ENCODE measurements at regions not wholly inside any gene's neighbourhood (a gene's known extent, or its start where the extent isn't known, plus 50 kb on each side); places are given as distances from the start of the nearest gene placed in this dataset.

DNA sequence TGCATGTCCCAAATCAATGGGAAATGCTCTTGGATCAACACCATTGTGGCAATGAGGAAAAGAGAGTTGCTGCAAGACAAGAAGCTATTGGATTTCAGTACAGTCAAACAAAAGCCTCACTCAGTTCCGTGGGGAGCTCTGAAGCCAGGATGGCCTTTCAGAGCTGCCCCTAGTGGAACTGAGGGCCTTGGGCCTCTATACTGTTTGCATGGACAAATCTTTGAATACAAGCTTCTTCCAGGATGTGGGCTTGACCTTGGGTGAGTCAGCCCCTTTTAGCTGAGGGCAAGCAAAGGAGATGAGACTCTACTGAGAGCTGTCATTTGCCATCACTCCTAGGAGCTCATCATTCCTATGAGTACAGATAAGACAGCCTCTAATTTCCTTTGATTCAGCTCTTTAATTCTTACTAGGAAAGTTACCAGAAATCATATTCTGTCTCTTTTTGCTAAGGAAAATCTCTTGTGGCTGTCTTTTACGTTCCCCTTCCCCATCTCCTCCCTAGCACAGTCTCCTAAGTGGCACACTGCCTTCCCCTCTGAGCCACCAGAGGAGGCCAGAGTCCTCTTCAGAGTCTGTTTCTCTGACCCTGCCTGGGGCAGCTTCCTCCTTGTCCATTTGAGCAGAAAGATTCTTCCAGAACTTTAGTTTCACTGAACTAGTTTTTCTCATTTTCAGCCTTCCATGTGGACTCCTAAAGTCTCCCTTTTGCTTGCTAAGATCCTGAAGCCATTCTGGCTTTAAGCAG lies 168.8 kb upstream of the POC5 start:
- H2BK20ac ChIP-seq (ENCODE audit: low read length), result no peak overlapping the region
- FAIRE-seq, result no peak
- H3K27ac ChIP-seq (ENCODE audit: low read depth, low read length), result no peak overlapping the region
- H4K91ac ChIP-seq (replicated peaks; ENCODE audit: insufficient read length, low read length), result no peak overlapping the region
- no peaks in the 10 kb centered on the region for H4K20me1 ChIP-seq (replicated peaks in 1 of 2; ENCODE audit: control insufficient read depth in 1 of 2, insufficient read depth in 2 of 2, low read length in 2 of 2)
- POLR2A ChIA-PET (ENCODE audit: partially characterized antibody), result interaction anchor here (0.7 to 1.1 kb wide), 2 partner anchors 19 to 169 kb away, joined by 3 read pairs; partner anchors contain the start of gene POC5
- 0 out of 4 replicates have a peak, but pooled peaks cover 0 to under 1% of the 10 kb centered on the region in 2 experiments for H3K9me3 ChIP-seq (ENCODE audit: insufficient read depth in 2 of 2, low read depth in 1 of 2, low read length in 1 of 2)
- H4K8ac ChIP-seq (ENCODE audit: extremely low read depth, insufficient read depth, low read length), result no peak overlapping the region
- H2AK5ac ChIP-seq (ENCODE audit: low read depth, low read length), result no peak overlapping the region
- no peak overlapping the region for H3K9ac ChIP-seq (replicated peaks in 1 of 4; ENCODE audit: extremely low read depth in 1 of 4, low read depth in 3 of 4, low read length in 3 of 4)
- H2BK5ac ChIP-seq (ENCODE audit: low read depth, low read length), result no peak overlapping the region
- CTCF ChIA-PET (ENCODE audit: partially characterized antibody), result interaction anchor here (0.6 to 3.6 kb wide), 41 partner anchors 9 to 788 kb away, joined by 3 to 21 read pairs (median 4); no protein-coding TSS in a partner anchor
- no peak overlapping the region for H3K18ac ChIP-seq (ENCODE audit: extremely low read depth, low read length)
- H3K14ac ChIP-seq (ENCODE audit: insufficient read length), result no peak overlapping the region
- H2AFZ ChIP-seq (ENCODE audit: low read length), result peak overlapping the region; percentile 85
- no peak overlapping the region for H3K56ac ChIP-seq (replicated peaks; ENCODE audit: insufficient read length, low read depth, low read length)
- no peaks in the 10 kb centered on the region for H3K23me2 ChIP-seq (ENCODE audit: low read depth, low read length)
- no peaks in the 10 kb centered on the region for H3K4me1 ChIP-seq (replicated peaks in 1 of 4; ENCODE audit: control insufficient read depth in 3 of 4, insufficient read depth in 4 of 4, low read length in 3 of 4)
- no peaks in the 10 kb centered on the region for H3K36me3 ChIP-seq (ENCODE audit: control insufficient read depth in 2 of 4, insufficient read depth in 4 of 4, low read length in 3 of 4)
- no peak overlapping the region for H3K4me3 ChIP-seq (ENCODE audit: extremely low read depth in 1 of 4, insufficient read depth in 2 of 4, low read depth in 3 of 4, low read length in 4 of 4)
- no peak overlapping the region for H3K4me2 ChIP-seq (ENCODE audit: insufficient read depth in 1 of 2, low read depth in 2 of 2, low read length in 2 of 2)
- H2BK15ac ChIP-seq (ENCODE audit: low read length), result no peak overlapping the region
- 70% methylated on average over 2 of the region's 2 CpGs; no CpG with 5 or more reads in 1 of the 2 experiments for WGBS, 2 experiments (ENCODE audit: extremely low coverage in 1 of 2, insufficient coverage in 1 of 2, insufficient read length in 1 of 2, insufficient replicate concordance in 2 of 2, low coverage in 1 of 2, low lambda C conversion rate in 2 of 2, missing lambda C conversion rate in 1 of 2)
- H2BK12ac ChIP-seq (ENCODE audit: low read depth, low read length), result 0 out of 2 replicates have a peak overlapping the region, but pooled peaks have one; percentile 80
- no peaks in the 10 kb centered on the region for H3K79me2 ChIP-seq (ENCODE audit: control insufficient read depth in 1 of 2, insufficient read depth in 2 of 2, low read length in 2 of 2)
- H2BK120ac ChIP-seq (replicated peaks; ENCODE audit: low read depth, low read length), result no peak overlapping the region
- H3K79me1 ChIP-seq (ENCODE audit: low read depth, low read length), result no peaks in the 10 kb centered on the region
- no peak overlapping the region for H3K23ac ChIP-seq (ENCODE audit: insufficient read length)
- no peak overlapping the region for H3K4ac ChIP-seq (replicated peaks; ENCODE audit: insufficient read length, low read depth, low read length)
- no peaks in the 10 kb centered on the region for H3K27me3 ChIP-seq (replicated peaks in 1 of 4; ENCODE audit: control insufficient read depth in 3 of 4, extremely low read depth in 1 of 4, insufficient read depth in 3 of 4, low read length in 3 of 4)
- DNase-seq (ENCODE audit: low read depth in 1 of 2, low spot score in 2 of 2), result no peak
- no peak overlapping the region for H4K5ac ChIP-seq (ENCODE audit: insufficient read length, low read depth, low read length)
- TF ChIP-seq RAD21 (IDR thresholded peaks at IDR 0.05 in 1 of 2, conservative IDR thresholded peaks at IDR 0.05 in 1 of 2; ENCODE audit: low read depth in 2 of 2, low read length in 2 of 2), result peak; percentile 82 to 84
- TF ChIP-seq, protein P1, sequence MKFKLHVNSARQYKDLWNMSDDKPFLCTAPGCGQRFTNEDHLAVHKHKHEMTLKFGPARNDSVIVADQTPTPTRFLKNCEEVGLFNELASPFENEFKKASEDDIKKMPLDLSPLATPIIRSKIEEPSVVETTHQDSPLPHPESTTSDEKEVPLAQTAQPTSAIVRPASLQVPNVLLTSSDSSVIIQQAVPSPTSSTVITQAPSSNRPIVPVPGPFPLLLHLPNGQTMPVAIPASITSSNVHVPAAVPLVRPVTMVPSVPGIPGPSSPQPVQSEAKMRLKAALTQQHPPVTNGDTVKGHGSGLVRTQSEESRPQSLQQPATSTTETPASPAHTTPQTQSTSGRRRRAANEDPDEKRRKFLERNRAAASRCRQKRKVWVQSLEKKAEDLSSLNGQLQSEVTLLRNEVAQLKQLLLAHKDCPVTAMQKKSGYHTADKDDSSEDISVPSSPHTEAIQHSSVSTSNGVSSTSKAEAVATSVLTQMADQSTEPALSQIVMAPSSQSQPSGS (IDR thresholded peaks at IDR 0.05; ENCODE audit: low read length), result no peak
- TF ChIP-seq POLR2AphosphoS5 (IDR thresholded peaks at IDR 0.05; ENCODE audit: low read depth, low read length), result no peak
- TF ChIP-seq ASH2L (IDR thresholded peaks at IDR 0.05; ENCODE audit: low read length), result no peak
- no peak for TF ChIP-seq SIRT6 (IDR thresholded peaks at IDR 0.05; ENCODE audit: low read length)
- TF ChIP-seq, protein P2, sequence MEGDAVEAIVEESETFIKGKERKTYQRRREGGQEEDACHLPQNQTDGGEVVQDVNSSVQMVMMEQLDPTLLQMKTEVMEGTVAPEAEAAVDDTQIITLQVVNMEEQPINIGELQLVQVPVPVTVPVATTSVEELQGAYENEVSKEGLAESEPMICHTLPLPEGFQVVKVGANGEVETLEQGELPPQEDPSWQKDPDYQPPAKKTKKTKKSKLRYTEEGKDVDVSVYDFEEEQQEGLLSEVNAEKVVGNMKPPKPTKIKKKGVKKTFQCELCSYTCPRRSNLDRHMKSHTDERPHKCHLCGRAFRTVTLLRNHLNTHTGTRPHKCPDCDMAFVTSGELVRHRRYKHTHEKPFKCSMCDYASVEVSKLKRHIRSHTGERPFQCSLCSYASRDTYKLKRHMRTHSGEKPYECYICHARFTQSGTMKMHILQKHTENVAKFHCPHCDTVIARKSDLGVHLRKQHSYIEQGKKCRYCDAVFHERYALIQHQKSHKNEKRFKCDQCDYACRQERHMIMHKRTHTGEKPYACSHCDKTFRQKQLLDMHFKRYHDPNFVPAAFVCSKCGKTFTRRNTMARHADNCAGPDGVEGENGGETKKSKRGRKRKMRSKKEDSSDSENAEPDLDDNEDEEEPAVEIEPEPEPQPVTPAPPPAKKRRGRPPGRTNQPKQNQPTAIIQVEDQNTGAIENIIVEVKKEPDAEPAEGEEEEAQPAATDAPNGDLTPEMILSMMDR (IDR thresholded peaks at IDR 0.05; ENCODE audit: control extremely low read depth in 1 of 3, insufficient read depth in 1 of 3, low read depth in 1 of 3, low read length in 3 of 3), result peak; percentile 63 to 70 (median 67)
- TF ChIP-seq RXRA (IDR thresholded peaks at IDR 0.05; ENCODE audit: insufficient read depth, low read depth, low read length), result no peak

Data from H1 (cell line).